Neural crest cell (in vitro differentiated cells): ENCODE measurements at regions not wholly inside any gene's neighbourhood (a gene's known extent, or its start where the extent isn't known, plus 50 kb on each side); places are given as distances from the start of the nearest gene placed in this dataset.

Experiments
- DNase-seq: peaks from one replicate; pipeline ENCODE4 v3.0.0; 2021; ENCODE audit warnings: low read depth, mixed read lengths, low spot score
- H3K27ac Mint-ChIP-seq: one replicate; pipeline ENCODE4 v1.8.0; 2021; ENCODE audit warnings: mild to moderate bottlenecking, mixed read lengths; ENCODE audit not compliant: unreplicated experiment
- H3K27me3 Mint-ChIP-seq: 2 replicates; pipeline ENCODE4 v1.8.0; 2021; ENCODE audit warnings: low read depth, mild to moderate bottlenecking, mixed read lengths
- H3K36me3 Mint-ChIP-seq: 2 replicates; pipeline ENCODE4 v1.8.0; 2021; ENCODE audit warnings: low read depth, mild to moderate bottlenecking, mixed read lengths
- H3K4me1 Mint-ChIP-seq: 2 replicates; pipeline ENCODE4 v1.8.0; 2021; ENCODE audit warnings: mixed read lengths
- H3K4me3 Mint-ChIP-seq: one replicate; pipeline ENCODE4 v1.8.0; 2021; ENCODE audit warnings: mild to moderate bottlenecking, mixed read lengths
- H3K9me3 Mint-ChIP-seq: 2 replicates; pipeline ENCODE4 v1.8.0; 2021; ENCODE audit warnings: mixed read lengths
- CTCF ChIP-seq: fragments of 200-600 bp; sonication (generic); conservative IDR thresholded peaks from 2 replicates; pipeline ENCODE4 v1.5.0; 2021; ENCODE audit warnings: antibody characterized with exemption, mild to moderate bottlenecking

- TF ChIP-seq CTCF = no peak
- Mint-ChIP-seq H3K27me3 (peaks cover 3% of the 10 kb centered on the region), H3K9me3 (peaks cover 7% of the 10 kb centered on the region), H3K27ac (no peak overlapping the region), H3K4me3 (no peak overlapping the region), H3K4me1 (no peaks in the 10 kb centered on the region), H3K36me3 (no peaks in the 10 kb centered on the region)
- DNase-seq = no peak
These were observed 199.3 kb upstream of the SOX1 start for GRCh38 chr13:111867657-111868056.

- Mint-ChIP-seq H3K27ac (no peak overlapping the region), H3K36me3 (no peaks in the 10 kb centered on the region)
These were observed 198.2 kb upstream of the SOX1 start for GRCh38 chr13:111868716-111869115.

GRCh38 chr13:111872475-111873150 lies 194.3 kb upstream of the SOX1 start:
- Mint-ChIP-seq H3K4me1 (no peaks in the 10 kb centered on the region), H3K4me3 (no peak overlapping the region), H3K36me3 (no peaks in the 10 kb centered on the region), H3K9me3 (peaks cover 12% of the 10 kb centered on the region), H3K27ac (no peak overlapping the region), H3K27me3 (peaks cover 3% of the 10 kb centered on the region)
- no peak for DNase-seq
- TF ChIP-seq CTCF = no peak

More at GRCh38 chr13:111868716-111869115, 198.2 kb upstream of the SOX1 start:
- H3K4me1 Mint-ChIP-seq = no peaks in the 10 kb centered on the region
- no peak for DNase-seq
- peaks cover 3% of the 10 kb centered on the region for H3K27me3 Mint-ChIP-seq
- no peak for TF ChIP-seq CTCF
- H3K4me3 Mint-ChIP-seq = no peak overlapping the region
- H3K9me3 Mint-ChIP-seq = peaks cover 9% of the 10 kb centered on the region

- peaks cover 5% of the 10 kb centered on the region for H3K9me3 Mint-ChIP-seq
- H3K4me3 Mint-ChIP-seq = no peak overlapping the region
- no peak for DNase-seq
- no peak overlapping the region for H3K27ac Mint-ChIP-seq
- H3K4me1 Mint-ChIP-seq = no peaks in the 10 kb centered on the region
- TF ChIP-seq CTCF = no peak
- H3K27me3 Mint-ChIP-seq = peaks cover 3% of the 10 kb centered on the region
- H3K36me3 Mint-ChIP-seq = no peaks in the 10 kb centered on the region
These were observed 193.2 kb upstream of the SOX1 start for GRCh38 chr13:111873676-111874178.

- DNase-seq = no peak
- H3K27ac Mint-ChIP-seq = no peak overlapping the region
- no peak for TF ChIP-seq CTCF
- peaks cover 3% of the 10 kb centered on the region for H3K27me3 Mint-ChIP-seq
- H3K4me3 Mint-ChIP-seq = no peak overlapping the region
- peaks cover 5% of the 10 kb centered on the region for H3K9me3 Mint-ChIP-seq
- no peaks in the 10 kb centered on the region for H3K36me3 Mint-ChIP-seq
- no peaks in the 10 kb centered on the region for H3K4me1 Mint-ChIP-seq
These were observed 192.0 kb upstream of the SOX1 start for GRCh38 chr13:111874981-111875380.
